ENCODE measurements at regions not wholly inside any gene's neighbourhood (a gene's known extent, or its start where the extent isn't known, plus 50 kb on each side); places are given as distances from the start of the nearest gene placed in this dataset.

GRCh38 chr13:48178126-48178525, 54.9 kb upstream of the ITM2B start:
- Histone ChIP-seq H3K9ac (ENCODE audit: insufficient read depth, low read depth, low read length) (no peak overlapping the region), H3K9me3 (ENCODE audit: low read length) (no peaks in the 10 kb centered on the region), H3K27ac (ENCODE audit: extremely low read length, insufficient read depth, low read length) (no peak overlapping the region), H2AFZ (ENCODE audit: low read length) (no peak overlapping the region), H3K4me1 (ENCODE audit: insufficient read depth, low read length) (no peaks in the 10 kb centered on the region), H3K79me2 (ENCODE audit: insufficient read depth, low read length) (no peaks in the 10 kb centered on the region), H4K20me1 (ENCODE audit: insufficient read depth, low read length) (no peaks in the 10 kb centered on the region), H3K4me3 (replicated peaks in 1 of 3; ENCODE audit: insufficient read depth in 1 of 3, low read depth in 2 of 3, low read length in 3 of 3) (no peak overlapping the region), H3K27me3 (ENCODE audit: control insufficient read depth in 1 of 2, insufficient read depth in 2 of 2, low read length in 2 of 2) (no peaks in the 10 kb centered on the region), H3K4me2 (ENCODE audit: low read depth, low read length) (no peak overlapping the region), H3K36me3 (replicated peaks in 1 of 2; ENCODE audit: control insufficient read depth in 1 of 2, insufficient read depth in 2 of 2, low read length in 2 of 2) (no peaks in the 10 kb centered on the region)
- POLR2A ChIA-PET: no interaction called here
- TF ChIP-seq SMARCC2 (IDR thresholded peaks at IDR 0.05): no peak
- no peak for TF ChIP-seq ZBTB20 (CRISPR knock-in tag; IDR thresholded peaks at IDR 0.05; ENCODE audit: borderline replicate concordance, low read depth)
- TF ChIP-seq ZNF790 (CRISPR knock-in tag; IDR thresholded peaks at IDR 0.05; ENCODE audit: borderline replicate concordance): no peak
- TF ChIP-seq HOMEZ (CRISPR knock-in tag; IDR thresholded peaks at IDR 0.05; ENCODE audit: low read depth): no peak
- no peak for TF ChIP-seq MAZ (IDR thresholded peaks at IDR 0.05; ENCODE audit: borderline replicate concordance, low read depth, low read length)
- no peak for TF ChIP-seq MAZ (CRISPR knock-in tag; IDR thresholded peaks at IDR 0.05; ENCODE audit: low read depth)
- TF ChIP-seq ZNF549 (CRISPR knock-in tag; IDR thresholded peaks at IDR 0.05): no peak
- TF ChIP-seq HNF4G (IDR thresholded peaks at IDR 0.05; ENCODE audit: borderline replicate concordance, low read depth, low read length): no peak
- no peak for TF ChIP-seq HNF4G (CRISPR knock-in tag; IDR thresholded peaks at IDR 0.05; ENCODE audit: borderline replicate concordance, low read depth)
- TF ChIP-seq HIVEP1 (CRISPR knock-in tag; IDR thresholded peaks at IDR 0.05): no peak
- no peak for TF ChIP-seq SETDB1 (CRISPR knock-in tag; IDR thresholded peaks at IDR 0.05; ENCODE audit: borderline replicate concordance)
- no peak for TF ChIP-seq ZNF605 (CRISPR knock-in tag; IDR thresholded peaks at IDR 0.05)
- no peak for TF ChIP-seq CREB3 (CRISPR knock-in tag; IDR thresholded peaks at IDR 0.05)
- no peak for TF ChIP-seq PHF20 (CRISPR knock-in tag; IDR thresholded peaks at IDR 0.05)
- ATAC-seq (no peak), DNase-seq (ENCODE audit: low spot score) (no peak), FAIRE-seq (no peak)
- in situ Hi-C loops (cut with HindIII; ENCODE audit: extremely low pct_ligation_motif_present, low pct_unique_long_range_greater_than_20kb): no loop called here
- CTCF ChIA-PET (ENCODE audit: low intra/inter-chr PET ratio, low total read pairs): no interaction called here
- BruUV-seq (replicated peaks): no TSS peak
- WGBS (ENCODE audit: low lambda C conversion rate): 53% methylated on average over 2 of the region's 2 CpGs
- intact Hi-C loops (cut with micrococcal nuclease; ENCODE audit: unreplicated experiment): no loop called here

Data from HepG2 (cell line).